NCI-H82 (cell line): ENCODE measurements at regions not wholly inside any gene's neighbourhood (a gene's known extent, or its start where the extent isn't known, plus 50 kb on each side); places are given as distances from the start of the nearest gene placed in this dataset.

Source experiments
- DNase-seq: peaks from one replicate; lab custom pipeline; 2025; lab: John Stamatoyannopoulos, UW

DNA sequence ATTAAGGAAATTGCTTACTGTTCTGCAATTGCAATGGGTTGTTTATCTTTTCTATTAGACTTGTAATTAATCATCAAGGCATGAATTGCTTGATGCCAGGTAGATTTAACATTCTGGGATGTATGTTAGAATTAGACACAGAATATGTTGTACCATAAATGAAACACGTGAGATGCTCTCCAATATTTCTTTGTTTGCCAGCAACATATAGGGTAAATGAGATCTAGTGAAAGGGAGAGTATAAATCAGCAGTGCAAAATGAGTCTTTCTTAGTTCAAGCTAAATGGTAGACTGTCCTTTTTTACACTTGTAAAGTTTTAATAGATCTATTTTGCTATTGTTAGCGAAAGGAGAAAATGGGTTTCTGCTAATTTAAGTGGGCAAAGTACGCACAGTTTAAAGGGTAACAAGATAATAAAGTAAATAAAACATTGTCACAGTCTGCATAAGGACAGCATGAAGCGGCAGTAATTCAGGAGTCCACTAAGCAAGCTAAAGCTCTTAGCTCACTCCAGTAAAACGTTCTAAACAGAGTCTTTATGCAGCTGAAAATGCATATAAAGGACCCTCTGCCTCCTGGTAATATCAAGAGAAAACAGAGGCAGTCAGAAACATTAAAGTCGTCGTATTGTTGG, 1137.1 kb downstream of the OLFM4 start:
- DNase-seq, result no peak

DNA sequence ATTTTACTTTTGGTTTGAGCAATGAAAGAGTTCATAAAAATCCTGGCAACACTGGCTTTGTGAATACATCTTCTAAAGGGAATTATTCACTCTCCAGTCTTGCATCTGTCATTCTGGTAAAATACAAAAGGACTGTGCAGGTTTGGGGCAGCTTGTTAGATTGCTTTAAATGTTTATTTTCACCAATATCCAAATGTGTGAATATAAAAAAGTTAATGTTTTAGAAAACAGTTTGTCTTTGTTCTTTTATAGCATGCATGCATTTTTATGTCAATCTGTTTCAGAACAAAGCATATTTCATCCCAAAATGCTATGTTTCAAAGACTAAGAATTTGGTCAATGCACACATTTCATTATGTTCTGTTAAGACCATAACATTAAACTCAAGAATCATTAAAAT, 1145.4 kb downstream of the OLFM4 start:
- no peak for DNase-seq

DNA sequence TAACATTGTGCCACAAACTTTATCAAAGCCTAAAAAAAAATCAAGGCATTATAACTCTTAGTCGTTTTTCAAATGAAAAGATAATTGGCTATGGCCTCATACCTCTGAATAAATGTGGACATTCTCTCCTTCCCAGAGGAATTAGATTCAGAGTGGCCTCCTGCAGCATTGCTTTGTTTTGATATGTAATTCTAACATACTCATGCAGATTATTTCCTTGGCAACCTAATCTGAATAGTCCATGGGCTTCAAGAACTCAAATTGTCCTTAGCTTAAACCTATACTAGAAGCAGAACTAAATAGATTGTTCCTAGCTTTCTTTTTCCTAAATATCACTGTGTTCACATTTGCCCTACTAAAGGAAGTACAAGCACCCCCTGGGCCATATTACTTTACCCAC, 1146.9 kb downstream of the OLFM4 start:
- no peak for DNase-seq

DNA sequence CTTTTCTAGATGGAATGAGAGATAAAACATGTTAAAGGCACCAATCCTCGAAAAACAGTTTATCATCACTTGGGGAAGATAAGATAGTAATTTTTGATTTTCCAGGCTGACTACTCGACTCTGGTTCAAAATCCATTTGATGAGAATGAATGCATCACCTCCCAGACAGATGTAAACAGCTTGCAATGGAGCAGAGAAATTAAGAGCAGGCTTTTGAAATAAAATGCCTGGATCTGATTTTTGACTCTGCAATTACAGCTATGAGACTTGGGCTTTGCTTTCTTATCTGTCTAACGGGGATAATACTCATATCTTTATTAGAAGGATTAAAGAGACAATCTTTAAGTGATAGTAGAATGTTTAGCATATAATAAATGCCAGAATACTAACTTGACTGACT, 1148.9 kb downstream of the OLFM4 start:
- DNase-seq, result no peak

DNA sequence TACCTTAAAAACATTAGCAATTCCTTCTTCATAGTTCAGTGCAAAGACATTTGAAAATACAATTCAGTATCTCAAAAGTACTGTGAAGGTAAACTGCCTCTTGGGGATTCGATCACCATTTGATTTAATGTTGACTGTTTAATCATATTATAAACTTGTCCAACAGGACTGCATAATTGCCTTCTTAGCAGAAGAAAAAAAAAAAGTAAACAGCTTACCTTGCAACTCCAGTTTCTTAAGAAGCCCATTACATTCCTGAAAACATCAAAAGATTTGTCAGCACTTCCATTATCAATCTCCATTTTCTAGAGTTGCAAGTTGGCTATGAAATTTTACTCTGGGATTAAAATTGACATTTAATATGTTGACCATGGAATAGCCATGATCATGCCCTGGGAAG, 1154.6 kb downstream of the OLFM4 start:
- peak; percentile 80 for DNase-seq

DNA sequence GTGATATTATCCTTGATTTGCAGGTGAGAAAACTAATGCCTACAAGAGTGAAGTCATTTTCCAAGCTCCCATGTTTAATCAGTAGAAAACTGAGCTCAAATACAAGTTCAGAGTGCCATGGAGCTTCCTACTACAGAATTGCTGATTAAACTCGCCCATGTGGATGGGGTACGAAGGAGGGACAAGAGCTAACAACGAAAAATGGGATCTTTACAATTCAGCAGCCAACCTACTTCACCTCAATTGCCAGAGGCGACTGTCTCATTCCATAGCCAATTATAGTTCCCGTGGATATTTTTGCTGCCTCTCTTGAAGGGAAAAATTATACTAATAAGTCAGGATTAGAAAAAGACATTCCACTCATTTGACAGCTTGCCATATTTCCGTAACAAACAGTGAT, 1155.1 kb downstream of the OLFM4 start:
- peak; percentile 37 for DNase-seq

DNA sequence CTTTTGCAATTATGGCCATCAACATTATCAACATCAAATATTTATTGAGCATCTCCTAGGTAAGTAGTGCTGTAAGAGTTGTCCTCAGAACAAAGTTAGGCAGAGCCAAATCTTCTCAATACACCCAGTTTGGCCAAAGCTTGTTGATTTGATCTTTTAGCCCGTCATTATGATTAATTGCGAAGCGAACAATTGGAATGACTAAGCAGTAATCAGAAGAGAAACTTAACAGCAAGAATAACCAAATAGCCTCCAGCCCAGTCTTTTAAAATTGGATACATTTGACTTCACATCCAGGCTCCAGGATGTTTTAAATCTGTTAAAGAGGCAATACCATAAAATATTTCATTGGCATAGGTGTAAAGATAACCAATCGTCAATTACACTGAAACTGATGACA, 1156.0 kb downstream of the OLFM4 start:
- DNase-seq, result peak; percentile 38

DNA sequence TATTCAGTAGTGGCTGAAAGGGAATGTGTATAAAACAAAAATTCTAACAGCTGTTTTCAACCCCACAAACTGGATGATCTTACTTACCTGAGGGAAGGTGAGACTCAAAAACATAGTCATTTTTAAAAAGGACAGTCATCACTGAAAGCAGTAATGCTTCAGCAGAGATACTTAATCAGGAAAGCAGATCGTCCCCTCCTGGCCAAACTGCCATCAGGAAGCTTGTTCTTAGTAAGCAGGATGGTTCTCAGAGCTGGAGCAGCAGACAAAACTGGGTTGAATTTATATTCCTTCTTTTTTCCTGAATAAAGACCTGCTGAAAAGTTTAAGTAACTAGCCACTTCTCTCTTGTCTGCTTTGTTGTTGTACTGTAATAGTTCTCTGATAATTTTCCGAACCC, 1156.5 kb downstream of the OLFM4 start:
- DNase-seq, result peak; percentile 91

DNA sequence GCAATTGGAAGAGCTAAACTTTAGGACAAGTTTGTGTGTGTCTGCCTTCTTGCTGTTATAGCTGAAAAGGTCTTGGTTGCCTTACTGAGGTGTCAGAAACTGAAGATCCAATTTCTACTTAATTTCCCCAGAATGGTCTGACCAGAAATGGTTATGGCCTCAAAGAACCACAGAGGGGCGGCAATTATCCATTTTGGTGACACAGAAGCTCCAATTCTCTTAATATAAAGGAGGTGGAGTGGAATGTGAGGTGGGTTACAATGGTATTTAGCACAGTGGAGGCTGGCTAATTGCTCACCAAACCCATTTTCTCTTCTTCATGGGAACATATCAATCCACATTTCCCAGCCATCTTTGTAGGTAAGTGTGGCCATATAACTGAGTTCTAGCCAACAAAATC, 1157.2 kb downstream of the OLFM4 start:
- DNase-seq, result peak; percentile 66

DNA sequence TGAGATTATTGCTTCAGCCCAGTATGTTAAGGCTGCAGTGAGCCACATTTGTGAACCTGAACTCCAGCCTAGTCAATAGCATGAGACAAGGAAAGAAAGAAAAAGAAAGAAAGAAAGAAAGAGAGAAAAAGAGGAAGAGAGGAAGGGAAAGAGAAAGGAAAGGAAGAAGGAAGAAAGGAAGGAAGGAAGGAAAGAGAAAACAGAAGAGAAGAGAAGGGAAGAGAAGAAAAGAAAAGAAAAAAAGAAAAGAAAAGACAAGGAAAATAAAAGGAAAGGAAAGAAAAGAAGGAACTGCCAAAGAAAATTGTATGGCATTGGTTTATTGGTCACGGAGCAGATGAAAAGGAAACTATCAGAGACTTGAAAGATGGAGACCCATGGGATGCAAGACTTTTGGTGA, 1158.8 kb downstream of the OLFM4 start:
- DNase-seq, result no peak

DNA sequence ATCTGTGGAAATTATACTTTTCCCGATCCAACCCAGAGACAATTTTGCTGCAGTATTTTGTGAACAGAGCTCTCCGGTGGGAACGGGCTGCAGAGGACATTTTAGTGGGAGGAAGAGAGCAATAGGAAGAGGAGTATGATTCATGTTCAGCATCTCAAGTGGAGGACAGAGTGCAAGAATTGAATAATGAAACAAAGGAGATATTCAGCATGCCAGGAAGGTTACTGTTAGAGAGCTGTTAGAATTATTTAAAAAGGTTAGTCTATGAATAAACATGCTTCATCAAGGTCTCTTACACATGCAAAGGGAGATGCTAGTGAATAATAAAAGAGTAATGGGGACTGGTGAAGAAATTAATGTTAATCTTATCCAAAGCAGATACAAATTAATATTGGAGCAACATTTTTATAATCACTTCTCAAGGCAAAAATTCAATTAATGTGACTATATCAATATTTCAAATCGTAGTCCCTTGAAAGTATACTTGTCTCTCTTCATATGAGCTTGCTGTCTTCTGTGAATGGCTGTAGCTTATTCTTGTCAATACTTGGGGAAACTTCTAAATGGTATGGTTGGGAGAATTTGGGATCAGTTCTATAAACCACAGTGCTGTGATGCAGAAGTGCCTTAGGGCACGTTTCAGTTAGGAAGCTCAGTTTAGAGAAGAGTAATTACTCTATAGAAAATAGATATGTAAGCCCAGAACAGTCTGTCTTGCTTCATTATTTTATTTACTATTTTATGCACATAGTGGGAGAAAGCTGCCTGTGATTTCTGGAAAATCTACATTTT, 1165.8 kb downstream of the OLFM4 start:
- DNase-seq, result no peak

DNA sequence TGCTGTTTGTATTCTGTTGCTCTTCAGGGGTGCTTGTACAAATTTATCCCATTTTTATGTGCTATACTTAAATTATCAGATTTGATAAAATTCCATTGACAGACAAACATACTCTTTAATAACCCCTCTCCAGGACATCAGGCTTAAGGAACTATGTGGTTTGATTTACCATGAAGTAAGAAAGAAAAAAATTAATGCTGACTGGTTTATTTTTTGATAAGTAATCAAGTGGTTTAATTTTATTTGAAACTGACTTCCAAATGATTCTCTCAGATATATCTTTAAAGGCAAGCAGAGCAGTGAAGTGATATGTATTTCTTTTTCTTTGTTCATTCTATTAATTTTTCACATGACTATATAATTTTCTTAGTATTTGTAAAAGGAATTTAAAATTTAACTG, 1168.1 kb downstream of the OLFM4 start:
- no peak for DNase-seq

DNA sequence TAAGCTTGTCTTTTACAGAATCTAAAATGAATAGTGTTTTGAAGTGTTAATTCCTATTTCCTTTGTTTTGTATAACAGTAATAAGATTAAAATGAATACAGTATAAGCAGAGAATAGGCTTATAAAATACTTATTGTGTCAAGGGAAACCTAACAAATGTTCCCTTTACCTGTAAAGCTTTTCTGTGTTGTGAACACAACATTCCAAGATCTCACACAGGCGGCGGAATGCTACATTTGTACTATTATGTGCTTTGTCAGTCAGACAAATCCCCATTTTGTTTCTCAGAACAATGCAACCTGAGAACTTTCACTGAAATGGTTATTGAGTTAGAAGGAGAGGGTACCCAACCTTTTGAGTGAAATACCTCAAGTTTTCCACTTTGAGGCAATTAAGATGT, 1170.3 kb downstream of the OLFM4 start:
- DNase-seq, result no peak

DNA sequence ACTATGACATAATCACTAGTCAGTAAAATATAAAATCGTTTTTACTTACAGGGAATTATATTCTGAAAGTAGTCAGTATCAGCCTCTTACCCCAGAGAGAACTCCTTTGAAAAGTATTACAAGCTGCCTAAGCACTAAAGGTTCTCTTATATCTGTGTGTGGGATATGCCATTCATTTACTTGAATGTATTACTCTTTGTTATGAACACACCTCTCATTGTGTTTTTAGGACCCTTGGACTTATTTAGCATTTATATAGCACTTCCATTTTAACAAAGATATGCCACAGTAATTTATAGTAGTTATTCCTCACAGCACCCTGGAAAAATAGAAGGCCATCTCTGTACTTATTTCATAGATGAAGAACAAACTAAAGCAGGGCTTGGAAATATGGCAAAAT, 1178.0 kb downstream of the OLFM4 start:
- no peak for DNase-seq

DNA sequence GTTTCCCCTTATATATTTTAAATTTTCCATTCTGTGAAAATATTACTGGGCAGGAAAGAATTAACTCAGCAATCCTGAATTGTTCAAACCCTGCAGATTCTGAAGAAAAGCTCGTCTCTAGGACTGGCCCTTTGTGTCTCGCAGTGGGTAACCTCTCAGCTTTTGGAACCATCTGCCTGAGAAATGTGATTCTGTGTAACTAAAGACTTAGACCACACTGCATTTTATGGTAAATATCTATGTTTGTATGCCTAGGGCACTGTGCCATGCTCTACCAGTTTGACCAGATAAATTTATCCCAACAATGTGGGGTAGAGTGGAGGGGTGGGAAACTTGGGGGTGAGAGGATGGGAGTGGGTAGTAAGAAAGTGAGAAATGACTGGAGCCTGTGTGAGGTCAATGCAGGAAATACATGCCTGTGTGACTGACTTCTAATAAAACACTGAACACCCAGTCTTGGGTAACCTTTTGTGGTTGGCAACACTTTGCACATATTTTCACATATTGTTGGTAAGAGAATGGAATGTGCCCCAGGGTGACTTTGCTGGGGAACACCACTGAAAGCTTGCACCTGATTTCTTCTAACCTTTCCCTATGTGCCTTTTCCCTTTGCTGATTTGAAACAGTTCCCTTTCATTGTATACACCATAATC, 1181.9 kb downstream of the OLFM4 start:
- no peak for DNase-seq

DNA sequence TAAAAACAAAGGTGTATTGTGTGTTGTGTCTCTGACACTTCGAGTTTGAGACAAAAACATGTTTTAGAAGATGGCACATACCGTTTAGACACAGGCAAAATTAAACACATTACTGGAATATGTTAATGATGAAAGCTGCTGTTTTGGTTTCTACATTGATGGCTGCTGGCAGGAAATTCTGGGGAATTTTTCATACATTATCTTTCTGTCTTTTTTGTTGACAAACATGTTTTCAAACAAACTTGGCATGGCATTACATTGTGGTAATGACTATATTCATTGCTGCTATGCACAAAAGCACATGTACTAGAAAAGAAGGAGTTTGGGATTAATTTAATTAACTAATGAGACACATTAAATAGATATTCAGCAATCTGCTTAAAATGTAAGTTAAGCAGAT, 1187.6 kb downstream of the OLFM4 start:
- DNase-seq, result no peak

DNA sequence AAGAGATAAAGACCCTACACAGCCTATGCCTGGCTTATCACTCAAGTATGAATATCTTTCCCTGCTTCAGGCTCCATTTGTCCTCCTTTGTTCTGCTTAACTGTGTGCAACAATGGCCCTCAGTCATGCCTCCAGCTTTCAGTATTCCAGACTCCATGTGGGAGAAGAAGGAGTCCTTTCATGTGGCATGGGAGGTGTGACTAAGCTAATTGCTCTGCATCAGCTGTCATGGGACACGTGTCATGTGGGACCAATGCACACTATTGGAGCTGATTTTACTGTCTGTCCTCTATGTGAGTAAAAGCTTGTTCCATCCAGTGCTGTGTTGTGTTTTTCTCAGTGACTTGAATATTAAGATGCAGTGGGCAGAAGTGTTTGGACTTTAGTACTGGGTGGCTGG, 1198.3 kb downstream of the OLFM4 start:
- DNase-seq, result no peak

DNA sequence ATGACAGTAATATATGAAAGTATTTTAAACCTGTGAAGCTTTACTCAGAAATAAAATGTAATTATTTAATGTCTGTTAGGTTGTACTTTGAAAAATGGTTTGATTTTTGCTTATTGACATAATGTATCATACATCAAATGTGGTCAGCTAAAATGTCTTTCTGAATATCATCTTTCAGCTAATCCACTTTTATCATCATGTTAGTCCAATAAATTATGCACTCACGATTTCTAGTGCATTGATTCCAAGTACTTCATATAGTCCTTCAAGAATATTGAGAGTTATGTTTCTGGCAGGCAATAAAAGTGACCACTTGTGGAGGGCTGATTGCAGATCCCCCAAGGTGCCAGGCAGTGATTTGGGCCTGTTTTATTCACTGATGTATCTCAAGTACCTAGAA, 1204.1 kb downstream of the OLFM4 start:
- no peak for DNase-seq

DNA sequence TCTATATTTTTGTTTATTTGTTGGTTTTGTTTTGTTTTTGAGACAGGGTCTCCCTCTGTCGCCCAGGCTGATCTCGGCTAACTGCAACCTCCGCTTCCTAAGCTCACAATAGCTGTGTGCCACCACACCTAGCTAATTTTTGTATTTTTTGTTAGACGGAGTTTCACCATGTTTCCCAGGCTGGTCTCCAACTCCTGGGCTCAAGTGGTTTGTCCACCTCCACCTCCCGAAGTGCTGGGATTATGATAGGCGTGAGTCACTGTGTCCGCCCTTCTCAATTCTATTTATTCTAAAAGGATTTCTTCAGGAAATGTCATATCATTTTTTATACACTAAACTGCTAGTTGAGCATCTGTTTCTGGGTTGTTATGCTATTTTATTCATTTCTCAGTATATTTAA, 1206.0 kb downstream of the OLFM4 start:
- DNase-seq, result no peak

DNA sequence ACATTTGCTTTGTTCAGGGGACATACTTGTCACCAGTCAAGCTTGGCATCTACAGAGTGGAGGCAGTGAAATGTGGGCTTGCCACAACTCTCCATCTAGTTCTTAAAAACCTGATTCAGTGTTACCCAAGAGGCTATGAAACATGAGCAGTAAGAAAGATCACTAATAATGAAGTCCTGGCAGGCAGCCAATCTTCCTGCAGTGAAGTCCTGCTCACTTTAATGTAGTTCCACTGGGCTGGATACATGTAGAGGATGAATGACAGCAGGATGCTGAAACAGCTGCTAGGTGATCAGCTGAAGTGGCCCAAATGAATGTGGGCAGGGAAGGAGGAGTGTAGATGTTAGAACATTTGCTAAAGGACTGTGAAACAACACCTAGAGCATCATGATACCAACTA, 1213.1 kb downstream of the OLFM4 start:
- DNase-seq, result peak; percentile 88

DNA sequence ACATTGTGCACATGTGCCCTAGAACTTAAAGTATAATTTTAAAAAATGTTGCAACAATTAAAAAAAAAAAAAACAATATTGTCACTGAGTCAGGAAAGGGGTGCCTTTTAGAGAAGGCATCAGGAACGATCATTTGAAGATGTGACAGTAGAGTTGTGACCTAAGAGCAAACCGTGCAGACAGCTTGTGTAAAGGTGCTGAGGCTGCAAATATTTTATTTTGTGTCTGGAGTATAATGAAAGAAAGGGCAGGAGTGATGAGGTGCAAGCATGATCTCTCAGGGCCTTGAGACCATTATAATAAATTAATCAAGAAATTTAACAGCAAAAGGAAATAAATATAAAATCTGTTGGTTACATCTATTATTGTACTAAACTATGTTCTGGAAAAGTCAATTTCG, 1219.7 kb downstream of the OLFM4 start:
- DNase-seq, result no peak

DNA sequence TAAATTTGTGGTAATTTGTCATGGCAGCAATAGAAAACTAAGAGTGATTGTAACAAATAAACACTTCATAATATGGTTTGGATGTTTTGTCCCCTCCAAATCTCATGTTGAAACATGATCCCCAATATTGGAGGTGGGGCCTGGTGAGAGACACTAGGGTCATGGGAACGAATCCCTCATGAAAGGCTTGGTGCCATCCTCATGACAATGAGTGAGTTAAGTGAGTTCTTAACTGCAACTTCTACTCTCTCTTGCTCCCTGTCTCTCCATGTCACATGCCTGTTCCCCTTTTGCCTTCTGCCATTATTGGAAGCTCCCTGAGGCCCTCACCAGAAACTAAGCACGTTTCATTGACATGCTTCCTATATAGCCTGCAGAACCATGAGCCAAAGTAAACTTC, 1233.2 kb downstream of the OLFM4 start:
- no peak for DNase-seq

DNA sequence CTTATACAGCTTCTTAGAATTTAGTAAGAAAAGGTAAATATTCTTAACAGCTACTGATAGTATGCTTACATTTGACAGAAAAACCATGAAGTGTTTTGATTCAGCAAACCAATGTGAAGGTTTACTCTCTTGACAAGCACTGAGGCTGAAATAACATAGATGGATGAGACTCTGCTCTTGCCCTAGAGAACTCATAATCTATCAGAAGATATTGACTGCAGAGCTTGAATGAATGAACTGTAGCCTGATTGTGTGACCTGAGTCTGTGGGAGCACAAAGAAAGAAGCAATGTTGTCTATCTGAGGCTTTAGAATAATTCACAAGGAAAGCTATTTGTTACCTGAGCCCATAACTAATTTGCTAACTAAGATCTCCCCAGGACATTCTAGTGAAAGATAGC, 1235.3 kb downstream of the OLFM4 start:
- DNase-seq, result no peak
